Loucy (cell line): ENCODE measurements at regions not wholly inside any gene's neighbourhood (a gene's known extent, or its start where the extent isn't known, plus 50 kb on each side); places are given as distances from the start of the nearest gene placed in this dataset.

Experiments
- H2AFZ ChIP-seq: fragments of 200-600 bp; sonication (generic); 2 replicates; pipeline ENCODE4 v1.6.0; 2016; ENCODE audit warnings: antibody characterized with exemption, mild to moderate bottlenecking, low read length, moderate library complexity
- H3F3A ChIP-seq: fragments of 200-600 bp; 2 replicates; pipeline ENCODE4 v1.6.0; 2016; ENCODE audit warnings: antibody characterized with exemption, low read depth, mild to moderate bottlenecking
- H3K27me3 ChIP-seq: fragments of 200-600 bp; sonication (generic); 2 replicates; pipeline ENCODE4 v1.6.1; 2014; ENCODE audit warnings: low read length, mild to moderate bottlenecking; ENCODE audit not compliant: insufficient read depth, poor library complexity, severe bottlenecking
- H3K36me3 ChIP-seq: fragments of 200-600 bp; sonication (generic); 2 replicates; pipeline ENCODE4 v1.6.1; 2016; ENCODE audit warnings: low read length; ENCODE audit not compliant: insufficient read depth
- H3K4me1 ChIP-seq: fragments of 200-600 bp; sonication (generic); 2 replicates; pipeline ENCODE4 v1.5.1; 2014; ENCODE audit warnings: low read length, mild to moderate bottlenecking; ENCODE audit not compliant: insufficient read depth, poor library complexity, severe bottlenecking
- H3K4me2 ChIP-seq: fragments of 200-600 bp; sonication (generic); 2 replicates; pipeline ENCODE4 v1.6.0; 2014; ENCODE audit warnings: antibody characterized with exemption, low read length, low read depth, mild to moderate bottlenecking; ENCODE audit not compliant: poor library complexity, severe bottlenecking
- H3K4me3 ChIP-seq: fragments of 200-600 bp; sonication (generic); 2 replicates; pipeline ENCODE4 v1.5.1; 2014; ENCODE audit warnings: low read length, mild to moderate bottlenecking, mixed read lengths; ENCODE audit not compliant: poor library complexity, severe bottlenecking
- H3K79me2 ChIP-seq: fragments of 200-600 bp; sonication (generic); 2 replicates; pipeline ENCODE4 v1.6.1; 2014; ENCODE audit warnings: low read length; ENCODE audit not compliant: insufficient read depth
- H3K9ac ChIP-seq: fragments of 200-600 bp; sonication (generic); 2 replicates; pipeline ENCODE4 v1.6.0; 2014; ENCODE audit warnings: mild to moderate bottlenecking, low read depth, low read length, moderate library complexity; ENCODE audit not compliant: poor library complexity, severe bottlenecking
- H3K9me2 ChIP-seq: fragments of 200-600 bp; sonication (generic); replicated peaks from 2 replicates; pipeline ENCODE4 v1.6.1; 2016; ENCODE audit warnings: low read depth, low read length, mixed read lengths
- H3K9me3 ChIP-seq: fragments of 200-600 bp; sonication (generic); 2 replicates; pipeline ENCODE4 v1.6.1; 2014; ENCODE audit warnings: mild to moderate bottlenecking, antibody characterized with exemption, low read length, low read depth; ENCODE audit not compliant: insufficient read depth
- H4K20me1 ChIP-seq: fragments of 200-600 bp; sonication (generic); 2 replicates; pipeline ENCODE4 v1.6.0; 2014; ENCODE audit warnings: antibody characterized with exemption, low read length, mild to moderate bottlenecking; ENCODE audit not compliant: insufficient read depth, poor library complexity, severe bottlenecking
- EZH2phosphoT487 ChIP-seq: fragments of 200-600 bp; IDR thresholded peaks from 2 replicates; pipeline ENCODE4 v1.6.1; 2018; ENCODE audit warnings: antibody characterized with exemption, mild to moderate bottlenecking, moderate library complexity, borderline replicate concordance
- TF ChIP-seq, protein P1 (sequence below): fragments of 200-600 bp; sonication (generic); conservative IDR thresholded peaks from 2 replicates; pipeline ENCODE4 v1.5.1; 2014; ENCODE audit warnings: mild to moderate bottlenecking, antibody characterized with exemption, low read length

- no peaks in the 10 kb centered on the region for H3K79me2 ChIP-seq
- H3K36me3 ChIP-seq = no peaks in the 10 kb centered on the region
- TF ChIP-seq EZH2phosphoT487 = no peak
- TF ChIP-seq, protein P1, sequence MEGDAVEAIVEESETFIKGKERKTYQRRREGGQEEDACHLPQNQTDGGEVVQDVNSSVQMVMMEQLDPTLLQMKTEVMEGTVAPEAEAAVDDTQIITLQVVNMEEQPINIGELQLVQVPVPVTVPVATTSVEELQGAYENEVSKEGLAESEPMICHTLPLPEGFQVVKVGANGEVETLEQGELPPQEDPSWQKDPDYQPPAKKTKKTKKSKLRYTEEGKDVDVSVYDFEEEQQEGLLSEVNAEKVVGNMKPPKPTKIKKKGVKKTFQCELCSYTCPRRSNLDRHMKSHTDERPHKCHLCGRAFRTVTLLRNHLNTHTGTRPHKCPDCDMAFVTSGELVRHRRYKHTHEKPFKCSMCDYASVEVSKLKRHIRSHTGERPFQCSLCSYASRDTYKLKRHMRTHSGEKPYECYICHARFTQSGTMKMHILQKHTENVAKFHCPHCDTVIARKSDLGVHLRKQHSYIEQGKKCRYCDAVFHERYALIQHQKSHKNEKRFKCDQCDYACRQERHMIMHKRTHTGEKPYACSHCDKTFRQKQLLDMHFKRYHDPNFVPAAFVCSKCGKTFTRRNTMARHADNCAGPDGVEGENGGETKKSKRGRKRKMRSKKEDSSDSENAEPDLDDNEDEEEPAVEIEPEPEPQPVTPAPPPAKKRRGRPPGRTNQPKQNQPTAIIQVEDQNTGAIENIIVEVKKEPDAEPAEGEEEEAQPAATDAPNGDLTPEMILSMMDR = no peak
- H3K9me3 ChIP-seq = no peaks in the 10 kb centered on the region
- no peaks in the 10 kb centered on the region for H3K4me1 ChIP-seq
- no peak overlapping the region for H3K4me2 ChIP-seq
- H4K20me1 ChIP-seq = no peaks in the 10 kb centered on the region
- no peak overlapping the region for H3K9ac ChIP-seq
- H3F3A ChIP-seq = no peaks in the 10 kb centered on the region
- H3K9me2 ChIP-seq = no peaks in the 10 kb centered on the region
- H2AFZ ChIP-seq = no peak overlapping the region
- no peak overlapping the region for H3K4me3 ChIP-seq
- H3K27me3 ChIP-seq = no peaks in the 10 kb centered on the region
Observed at GRCh38 chr1:189409774-189410173, 1067.9 kb downstream of the BRINP3 start.

DNA sequence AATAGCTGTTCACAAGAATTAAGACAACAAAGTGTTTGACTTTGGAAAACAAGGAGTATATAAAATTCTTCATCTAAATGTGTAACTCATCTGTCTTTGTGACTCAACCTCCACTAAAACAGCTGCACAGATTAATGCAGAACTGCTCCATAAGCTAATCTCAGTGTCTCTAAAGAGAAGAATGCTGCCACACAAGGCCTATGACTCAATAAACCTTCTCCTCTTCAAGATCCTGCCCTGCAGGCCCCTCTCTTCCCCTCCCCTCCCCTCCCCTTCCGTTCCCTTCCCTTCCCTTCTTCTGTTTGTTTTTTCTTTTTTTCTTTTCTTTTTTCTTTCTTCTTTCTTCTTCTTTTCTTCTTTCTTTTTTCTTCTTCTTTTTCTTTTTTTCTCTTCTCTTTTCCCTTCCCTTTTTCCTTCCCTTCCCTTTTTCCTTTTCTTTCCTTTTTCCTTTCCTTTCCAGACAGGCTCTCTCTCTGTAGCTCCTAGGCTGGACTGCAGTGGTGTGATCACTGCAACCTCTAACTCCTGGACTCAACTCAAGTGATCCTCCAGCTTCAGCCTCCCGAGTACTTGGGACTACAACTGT is 1052.8 kb downstream of the BRINP3 start:
- no peak for TF ChIP-seq EZH2phosphoT487
- TF ChIP-seq, protein P1 = no peak
- H3K9me3 ChIP-seq = no peaks in the 10 kb centered on the region

GRCh38 chr1:189429610-189430009 is 1048.1 kb downstream of the BRINP3 start:
- no peaks in the 10 kb centered on the region for H3K79me2 ChIP-seq
- H3K9me2 ChIP-seq = no peaks in the 10 kb centered on the region
- H3K4me3 ChIP-seq = no peak overlapping the region
- no peaks in the 10 kb centered on the region for H3K36me3 ChIP-seq
- H3K4me2 ChIP-seq = no peak overlapping the region
- TF ChIP-seq, protein P1 = peak; percentile 80
- no peak for TF ChIP-seq EZH2phosphoT487
- no peak overlapping the region for H3K9ac ChIP-seq
- no peak overlapping the region for H2AFZ ChIP-seq
- no peaks in the 10 kb centered on the region for H3K4me1 ChIP-seq
- H4K20me1 ChIP-seq = no peaks in the 10 kb centered on the region
- H3F3A ChIP-seq = no peaks in the 10 kb centered on the region
- H3K27me3 ChIP-seq = no peaks in the 10 kb centered on the region
- H3K9me3 ChIP-seq = no peaks in the 10 kb centered on the region

More for the DNA sequence above, 1052.8 kb downstream of the BRINP3 start:
- H3K36me3 ChIP-seq = no peaks in the 10 kb centered on the region
- H3K9ac ChIP-seq = no peak overlapping the region
- no peak overlapping the region for H2AFZ ChIP-seq
- H3K4me1 ChIP-seq = no peaks in the 10 kb centered on the region
- H3K4me2 ChIP-seq = no peak overlapping the region
- no peaks in the 10 kb centered on the region for H4K20me1 ChIP-seq
- H3K9me2 ChIP-seq = no peaks in the 10 kb centered on the region
- no peak overlapping the region for H3K4me3 ChIP-seq
- no peaks in the 10 kb centered on the region for H3K79me2 ChIP-seq
- H3F3A ChIP-seq = no peaks in the 10 kb centered on the region
- H3K27me3 ChIP-seq = no peaks in the 10 kb centered on the region
